Neural cell (in vitro differentiated cells): ENCODE measurements at regions not wholly inside any gene's neighbourhood (a gene's known extent, or its start where the extent isn't known, plus 50 kb on each side); places are given as distances from the start of the nearest gene placed in this dataset.

ENCODE experiments used
- H2AFZ ChIP-seq: fragments of 200-600, 300-800 bp; sonication (generic), shearing (Covaris generic); 2 replicates; pipeline ENCODE4 v1.6.0; 2014; ENCODE audit warnings: low read depth, mild to moderate bottlenecking, antibody characterized with exemption, low read length, moderate library complexity
- H3F3A ChIP-seq: fragments of 200-600 bp; shearing (Covaris generic); 2 replicates; pipeline ENCODE4 v1.6.1; 2016; ENCODE audit warnings: mild to moderate bottlenecking, moderate library complexity, mixed read lengths, antibody characterized with exemption, low read length; ENCODE audit not compliant: insufficient read depth, poor library complexity, severe bottlenecking
- H3K27ac ChIP-seq: fragments of 200-600, 300-800 bp; sonication (generic), shearing (Covaris generic); 2 replicates; pipeline ENCODE4 v1.5.1; 2014; ENCODE audit warnings: mild to moderate bottlenecking, low read length, moderate library complexity
- H3K27me3 ChIP-seq: fragments of 300-800, 200-600 bp; sonication (generic), shearing (Covaris generic); 2 replicates; pipeline ENCODE4 v1.6.0; 2014; ENCODE audit warnings: mild to moderate bottlenecking, low read depth, low read length, moderate library complexity; ENCODE audit not compliant: insufficient read depth
- H3K36me3 ChIP-seq: fragments of 300-800, 200-600 bp; sonication (generic), shearing (Covaris generic); 2 replicates; pipeline ENCODE4 v1.5.1; 2014; ENCODE audit warnings: mild to moderate bottlenecking, antibody characterized with exemption, low read length, moderate library complexity; ENCODE audit not compliant: insufficient read depth
- H3K4me2 ChIP-seq: fragments of 300-800, 200-600 bp; sonication (generic), shearing (Covaris generic); 2 replicates; pipeline ENCODE4 v1.6.0; 2014; ENCODE audit warnings: mild to moderate bottlenecking, low read length
- H3K4me3 ChIP-seq: fragments of 300-800, 200-600 bp; sonication (generic), shearing (Covaris generic); 2 replicates; pipeline ENCODE4 v1.5.1; 2014; ENCODE audit warnings: mild to moderate bottlenecking, low read length, moderate library complexity
- H3K79me2 ChIP-seq: fragments of 200-600 bp; shearing (Covaris generic); replicated peaks from 2 replicates; pipeline ENCODE4 v1.6.0; 2014; ENCODE audit warnings: mild to moderate bottlenecking, low read length, moderate library complexity; ENCODE audit not compliant: insufficient read depth
- H3K9ac ChIP-seq: fragments of 300-800, 200-600 bp; sonication (generic), shearing (Covaris generic); 2 replicates; pipeline ENCODE4 v1.6.1; 2016; ENCODE audit warnings: mild to moderate bottlenecking, low read length, mixed read lengths
- H3K9me2 ChIP-seq: fragments of 200-600 bp; shearing (Covaris generic); 2 replicates; pipeline ENCODE4 v1.6.1; 2016; ENCODE audit warnings: mild to moderate bottlenecking, low read length, mixed read lengths; ENCODE audit not compliant: insufficient read depth
- H3K9me3 ChIP-seq: fragments of 200-600, 300-800 bp; sonication (generic), shearing (Covaris generic); 2 replicates; pipeline ENCODE4 v1.6.1; 2016; ENCODE audit warnings: mild to moderate bottlenecking, mixed run types, low read length, moderate library complexity, mixed read lengths
- H4K20me1 ChIP-seq: fragments of 200-600 bp; shearing (Covaris generic); 2 replicates; pipeline ENCODE4 v1.6.1; 2016; ENCODE audit warnings: mild to moderate bottlenecking, mixed run types; ENCODE audit not compliant: insufficient read depth
- CTCF ChIP-seq: fragments of 450-650 bp; IDR thresholded peaks from 2 replicates; pipeline ENCODE4 v1.5.1; 2014; ENCODE audit warnings: antibody characterized with exemption, mild to moderate bottlenecking, moderate library complexity; ENCODE audit not compliant: poor library complexity, severe bottlenecking
- EP300 ChIP-seq: fragments of 450-650 bp; conservative IDR thresholded peaks from 2 replicates; pipeline ENCODE4 v1.6.1; 2014; ENCODE audit warnings: antibody characterized with exemption, mild to moderate bottlenecking, moderate library complexity; ENCODE audit not compliant: poor library complexity, severe bottlenecking
- EZH2 ChIP-seq: fragments of 200-600, 300-800 bp; shearing (Covaris generic), sonication (generic); IDR thresholded peaks from 2 replicates; pipeline ENCODE4 v1.6.1; 2014; ENCODE audit warnings: antibody characterized with exemption, low read length, borderline replicate concordance, mild to moderate bottlenecking; ENCODE audit not compliant: insufficient read depth, poor library complexity, severe bottlenecking
- MXI1 ChIP-seq: fragments of 450-650 bp; conservative IDR thresholded peaks from 2 replicates; pipeline ENCODE4 v1.6.1; 2014; ENCODE audit warnings: antibody characterized with exemption, mild to moderate bottlenecking; ENCODE audit not compliant: poor library complexity, severe bottlenecking
- POLR2AphosphoS5 ChIP-seq: IDR thresholded peaks from 2 replicates; pipeline ENCODE4 v1.6.1; 2012
- RAD21 ChIP-seq: fragments of 450-650 bp; conservative IDR thresholded peaks from 2 replicates; pipeline ENCODE4 v1.6.1; 2014; ENCODE audit warnings: antibody characterized with exemption, mild to moderate bottlenecking, moderate library complexity
- REST ChIP-seq: IDR thresholded peaks from 2 replicates; pipeline ENCODE4 v1.6.1; 2012; ENCODE audit warnings: borderline replicate concordance
- SMC3 ChIP-seq: fragments of 450-650 bp; conservative IDR thresholded peaks from 2 replicates; pipeline ENCODE4 v1.6.1; 2014; ENCODE audit warnings: antibody characterized with exemption, mild to moderate bottlenecking, moderate library complexity; ENCODE audit not compliant: poor library complexity
- TAF1 ChIP-seq: IDR thresholded peaks from 2 replicates; pipeline ENCODE4 v1.6.1; 2012; ENCODE audit warnings: low read depth

- no peak overlapping the region for H3K27ac ChIP-seq
These were observed 77.2 kb upstream of the HS6ST1 start for GRCh38 chr2:128395640-128396499.

GRCh38 chr2:128396500-128396891 is 77.8 kb upstream of the HS6ST1 start:
- no peaks in the 10 kb centered on the region for H3K79me2 ChIP-seq
- H2AFZ ChIP-seq: no peak overlapping the region
- no peaks in the 10 kb centered on the region for H4K20me1 ChIP-seq
- no peaks in the 10 kb centered on the region for H3K9me3 ChIP-seq
- no peaks in the 10 kb centered on the region for H3K9me2 ChIP-seq
- H3K9ac ChIP-seq: no peak overlapping the region
- TF ChIP-seq CTCF (no peak), EP300 (no peak)
- no peak overlapping the region for H3K27ac ChIP-seq
- no peaks in the 10 kb centered on the region for H3K36me3 ChIP-seq
- H3F3A ChIP-seq: no peaks in the 10 kb centered on the region
- no peak overlapping the region for H3K4me3 ChIP-seq
- no peaks in the 10 kb centered on the region for H3K27me3 ChIP-seq
- no peak overlapping the region for H3K4me2 ChIP-seq

More at GRCh38 chr2:128395640-128396499, 77.2 kb upstream of the HS6ST1 start:
- Histone ChIP-seq H3K79me2 (no peaks in the 10 kb centered on the region), H3K4me2 (no peak overlapping the region), H3K9ac (no peak overlapping the region), H3K4me3 (no peak overlapping the region), H3K27me3 (no peaks in the 10 kb centered on the region), H3K9me2 (no peaks in the 10 kb centered on the region), H3F3A (no peaks in the 10 kb centered on the region), H3K36me3 (no peaks in the 10 kb centered on the region), H2AFZ (no peak overlapping the region), H3K9me3 (no peaks in the 10 kb centered on the region), H4K20me1 (no peaks in the 10 kb centered on the region)
- TF ChIP-seq POLR2AphosphoS5 (no peak), EP300 (no peak), TAF1 (no peak), SMC3 (no peak), MXI1 (no peak)

- Histone ChIP-seq H3K27ac (no peak overlapping the region), H3K4me2 (no peak overlapping the region), H3K79me2 (no peaks in the 10 kb centered on the region), H3K9me3 (no peaks in the 10 kb centered on the region), H3K9me2 (no peaks in the 10 kb centered on the region), H3F3A (no peaks in the 10 kb centered on the region), H4K20me1 (no peaks in the 10 kb centered on the region), H3K9ac (no peak overlapping the region), H3K36me3 (no peaks in the 10 kb centered on the region), H3K27me3 (no peaks in the 10 kb centered on the region), H2AFZ (no peak overlapping the region), H3K4me3 (no peak overlapping the region)
- no peak for TF ChIP-seq POLR2AphosphoS5
These were observed 78.3 kb upstream of the HS6ST1 start for GRCh38 chr2:128396946-128397345.

GRCh38 chr2:128399256-128399655 is 80.6 kb upstream of the HS6ST1 start:
- Histone ChIP-seq H3F3A (no peaks in the 10 kb centered on the region), H3K9ac (no peak overlapping the region), H3K27ac (no peak overlapping the region), H3K4me2 (no peak overlapping the region), H3K79me2 (no peaks in the 10 kb centered on the region), H3K27me3 (no peaks in the 10 kb centered on the region), H3K9me2 (no peaks in the 10 kb centered on the region), H2AFZ (no peak overlapping the region), H4K20me1 (no peaks in the 10 kb centered on the region), H3K36me3 (no peaks in the 10 kb centered on the region), H3K4me3 (no peak overlapping the region), H3K9me3 (no peaks in the 10 kb centered on the region)
- no peak for TF ChIP-seq MXI1
- TF ChIP-seq EP300: no peak
- no peak for TF ChIP-seq POLR2AphosphoS5
- no peak for TF ChIP-seq SMC3
- no peak for TF ChIP-seq EZH2
- TF ChIP-seq REST: no peak
- no peak for TF ChIP-seq TAF1
- TF ChIP-seq CTCF: no peak
- TF ChIP-seq RAD21: no peak
